ENCODE measurements at regions not wholly inside any gene's neighbourhood (a gene's known extent, or its start where the extent isn't known, plus 50 kb on each side); places are given as distances from the start of the nearest gene placed in this dataset.
A peak's percentile ranks its signal among the peaks of the same experiment; 100 is the strongest.

- H3K9ac ChIP-seq = no peak overlapping the region
- no peak for TF ChIP-seq Cebpa-rat (IDR thresholded peaks at IDR 0.05)
These were observed 131.4 kb upstream of the UBASH3B start for GRCh38 chr11:122523846-122524805.

GRCh38 chr11:122521626-122522025, 133.9 kb upstream of the UBASH3B start:
- H3K27ac ChIP-seq = no peak overlapping the region
- no peak overlapping the region for H3K4me3 ChIP-seq
- TF ChIP-seq Cebpa-rat (IDR thresholded peaks at IDR 0.05) = no peak
- no peaks in the 10 kb centered on the region for H3K9me3 ChIP-seq
- no peaks in the 10 kb centered on the region for H4K20me1 ChIP-seq
- no peaks in the 10 kb centered on the region for H3K27me3 ChIP-seq
- no peak overlapping the region for H3K4me2 ChIP-seq
- H3K9ac ChIP-seq = no peak overlapping the region
- peaks cover 5% of the 10 kb centered on the region; the same call in 1 of the 2 replicates for H3K4me1 ChIP-seq
- H3K36me3 ChIP-seq = no peaks in the 10 kb centered on the region

More at GRCh38 chr11:122523846-122524805, 131.4 kb upstream of the UBASH3B start:
- peak overlapping the region; percentile 6; the same call in 1 of the 2 replicates for H3K4me2 ChIP-seq
- no peak overlapping the region for H3K4me3 ChIP-seq
- H3K9me3 ChIP-seq = no peaks in the 10 kb centered on the region
- H3K27me3 ChIP-seq = no peaks in the 10 kb centered on the region
- H3K4me1 ChIP-seq = peaks cover 5% of the 10 kb centered on the region; the same call in 1 of the 2 replicates
- no peak overlapping the region for H3K27ac ChIP-seq
- no peaks in the 10 kb centered on the region for H4K20me1 ChIP-seq
- H3K36me3 ChIP-seq = no peaks in the 10 kb centered on the region

GRCh38 chr11:122517403-122518379, 137.8 kb upstream of the UBASH3B start:
- H3K9ac ChIP-seq = no peak overlapping the region
- peaks cover 8% of the 10 kb centered on the region; the same call in 1 of the 2 replicates for H3K4me1 ChIP-seq
- no peaks in the 10 kb centered on the region for H3K27me3 ChIP-seq
- no peaks in the 10 kb centered on the region for H3K36me3 ChIP-seq
- H3K9me3 ChIP-seq = no peaks in the 10 kb centered on the region
- no peak overlapping the region for H3K4me3 ChIP-seq
- no peak for TF ChIP-seq Cebpa-rat (IDR thresholded peaks at IDR 0.05)
- no peaks in the 10 kb centered on the region for H4K20me1 ChIP-seq
- H3K4me2 ChIP-seq = no peak overlapping the region
- no peak overlapping the region for H3K27ac ChIP-seq

- H3K4me1 ChIP-seq = peaks cover 8% of the 10 kb centered on the region; the same call in 1 of the 2 replicates
- TF ChIP-seq Cebpa-rat (IDR thresholded peaks at IDR 0.05) = no peak
- no peak overlapping the region for H3K4me3 ChIP-seq
- H3K27ac ChIP-seq = no peak overlapping the region
- H3K9me3 ChIP-seq = no peaks in the 10 kb centered on the region
- H3K9ac ChIP-seq = no peak overlapping the region
- no peaks in the 10 kb centered on the region for H4K20me1 ChIP-seq
- no peaks in the 10 kb centered on the region for H3K36me3 ChIP-seq
- H3K4me2 ChIP-seq = no peak overlapping the region
- H3K27me3 ChIP-seq = no peaks in the 10 kb centered on the region
These were observed 138.8 kb upstream of the UBASH3B start for GRCh38 chr11:122516686-122517085.

- Histone ChIP-seq H3K36me3 (no peaks in the 10 kb centered on the region), H3K4me1 (peaks cover 8% of the 10 kb centered on the region; the same call in 1 of the 2 replicates), H3K4me2 (no peak overlapping the region), H3K9me3 (no peaks in the 10 kb centered on the region), H3K9ac (no peak overlapping the region), H3K27me3 (no peaks in the 10 kb centered on the region), H3K27ac (no peak overlapping the region), H4K20me1 (no peaks in the 10 kb centered on the region), H3K4me3 (no peak overlapping the region)
- TF ChIP-seq Cebpa-rat (IDR thresholded peaks at IDR 0.05) = no peak
These were observed 141.5 kb upstream of the UBASH3B start for GRCh38 chr11:122513997-122514396.

- H3K9me3 ChIP-seq = no peaks in the 10 kb centered on the region
- no peaks in the 10 kb centered on the region for H3K27me3 ChIP-seq
- H3K4me3 ChIP-seq = no peak overlapping the region
- peaks cover 8% of the 10 kb centered on the region; the same call in 1 of the 2 replicates for H3K4me1 ChIP-seq
- H3K4me2 ChIP-seq = no peak overlapping the region
- no peak overlapping the region for H3K27ac ChIP-seq
- no peaks in the 10 kb centered on the region for H3K36me3 ChIP-seq
- TF ChIP-seq Cebpa-rat (IDR thresholded peaks at IDR 0.05) = no peak
- H4K20me1 ChIP-seq = no peaks in the 10 kb centered on the region
- H3K9ac ChIP-seq = no peak overlapping the region
These were observed 142.2 kb upstream of the UBASH3B start for GRCh38 chr11:122513328-122513727.

GRCh38 chr11:122512688-122513087, 142.8 kb upstream of the UBASH3B start:
- TF ChIP-seq Cebpa-rat (IDR thresholded peaks at IDR 0.05) = no peak
- Histone ChIP-seq H4K20me1 (no peaks in the 10 kb centered on the region), H3K27me3 (no peaks in the 10 kb centered on the region), H3K4me1 (peaks cover 8% of the 10 kb centered on the region; the same call in 1 of the 2 replicates), H3K27ac (no peak overlapping the region), H3K9ac (no peak overlapping the region), H3K4me3 (no peak overlapping the region), H3K9me3 (no peaks in the 10 kb centered on the region), H3K36me3 (no peaks in the 10 kb centered on the region), H3K4me2 (no peak overlapping the region)

- H3K36me3 ChIP-seq = no peaks in the 10 kb centered on the region
- no peak overlapping the region for H3K4me3 ChIP-seq
- no peak overlapping the region for H3K9ac ChIP-seq
- H3K27ac ChIP-seq = no peak overlapping the region
- no peaks in the 10 kb centered on the region for H4K20me1 ChIP-seq
- no peaks in the 10 kb centered on the region for H3K27me3 ChIP-seq
- H3K4me1 ChIP-seq = peaks cover 9% of the 10 kb centered on the region
- TF ChIP-seq Cebpa-rat (IDR thresholded peaks at IDR 0.05) = no peak
- H3K4me2 ChIP-seq = no peak overlapping the region
- no peaks in the 10 kb centered on the region for H3K9me3 ChIP-seq
These were observed 145.6 kb upstream of the UBASH3B start for GRCh38 chr11:122509899-122510298.

- no peak for TF ChIP-seq Cebpa-rat (IDR thresholded peaks at IDR 0.05)
- H4K20me1 ChIP-seq = no peaks in the 10 kb centered on the region
- H3K4me1 ChIP-seq = peaks cover 6% of the 10 kb centered on the region
- H3K9me3 ChIP-seq = no peaks in the 10 kb centered on the region
- H3K27me3 ChIP-seq = no peaks in the 10 kb centered on the region
- no peak overlapping the region for H3K27ac ChIP-seq
- no peak overlapping the region for H3K4me3 ChIP-seq
- H3K4me2 ChIP-seq = no peak overlapping the region
- H3K36me3 ChIP-seq = no peaks in the 10 kb centered on the region
- H3K9ac ChIP-seq = no peak overlapping the region
These were observed 146.4 kb upstream of the UBASH3B start for GRCh38 chr11:122509091-122509490.
